Nephron (organoid): ENCODE measurements at regions not wholly inside any gene's neighbourhood (a gene's known extent, or its start where the extent isn't known, plus 50 kb on each side); places are given as distances from the start of the nearest gene placed in this dataset.
"Not testable (repeated sequence)": the region's sequence is repeated elsewhere in the genome, so short reads cannot be mapped to it uniquely, and the experiment has no call there.

Source experiments
- H3K27ac Mint-ChIP-seq, 3 experiments: 2 replicates each; pipeline ENCODE4 v1.8.0; 2020; ENCODE audit warnings: mixed read lengths in 3 of 3, mild to moderate bottlenecking in 2 of 3, moderate library complexity in 1 of 3
- H3K27me3 Mint-ChIP-seq: 2 replicates; pipeline ENCODE4 v1.8.0; 2021; ENCODE audit warnings: low read depth, mild to moderate bottlenecking, moderate library complexity, mixed read lengths
- H3K36me3 Mint-ChIP-seq: 2 replicates; pipeline ENCODE4 v1.8.0; 2020; ENCODE audit warnings: low read depth, mixed read lengths
- H3K4me1 Mint-ChIP-seq: 2 replicates; pipeline ENCODE4 v1.8.0; 2020; ENCODE audit warnings: mixed read lengths
- H3K4me3 Mint-ChIP-seq, 3 experiments: 2 replicates each; pipeline ENCODE4 v1.8.0; 2020; ENCODE audit warnings: mild to moderate bottlenecking in 3 of 3, mixed read lengths in 3 of 3, moderate library complexity in 2 of 3
- H3K9me3 Mint-ChIP-seq: 2 replicates; pipeline ENCODE4 v1.8.0; 2020; ENCODE audit warnings: mixed read lengths
- CTCF ChIP-seq, 3 experiments: fragments of 200-600 bp; sonication (generic); IDR thresholded peaks; one replicate each; pipeline ENCODE4 v1.5.0; 2021; ENCODE audit warnings: antibody characterized with exemption in 3 of 3; ENCODE audit not compliant: unreplicated experiment in 3 of 3

DNA sequence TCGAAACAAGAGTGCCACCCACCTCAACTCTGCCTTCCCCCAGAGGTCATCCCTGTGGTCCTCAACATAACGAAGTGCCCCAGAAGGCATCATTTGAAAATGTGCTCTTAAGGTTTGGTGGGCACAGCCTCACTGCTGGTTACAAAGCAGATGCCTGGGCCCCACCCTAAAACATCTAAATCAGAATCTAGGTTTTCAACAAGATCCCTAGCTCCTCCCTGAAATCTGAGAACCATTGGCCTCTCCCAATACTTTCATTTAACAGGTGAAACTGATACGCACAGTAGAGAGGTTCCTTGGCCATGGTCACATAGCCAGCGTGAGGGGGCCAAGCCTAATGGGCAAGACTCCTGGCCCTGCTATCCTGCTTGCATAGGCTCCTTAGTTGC is 376.2 kb upstream of the CLINT1 start:
- Mint-ChIP-seq H3K27me3 (no peaks in the 10 kb centered on the region), H3K4me3 (no peak overlapping the region), H3K9me3 (no peaks in the 10 kb centered on the region), H3K4me1 (peaks cover 9% of the 10 kb centered on the region), H3K27ac (no peak overlapping the region), H3K36me3 (no peaks in the 10 kb centered on the region)
- no peak for TF ChIP-seq CTCF (IDR thresholded peaks at IDR 0.05; ENCODE audit: unreplicated experiment in 3 of 3)

DNA sequence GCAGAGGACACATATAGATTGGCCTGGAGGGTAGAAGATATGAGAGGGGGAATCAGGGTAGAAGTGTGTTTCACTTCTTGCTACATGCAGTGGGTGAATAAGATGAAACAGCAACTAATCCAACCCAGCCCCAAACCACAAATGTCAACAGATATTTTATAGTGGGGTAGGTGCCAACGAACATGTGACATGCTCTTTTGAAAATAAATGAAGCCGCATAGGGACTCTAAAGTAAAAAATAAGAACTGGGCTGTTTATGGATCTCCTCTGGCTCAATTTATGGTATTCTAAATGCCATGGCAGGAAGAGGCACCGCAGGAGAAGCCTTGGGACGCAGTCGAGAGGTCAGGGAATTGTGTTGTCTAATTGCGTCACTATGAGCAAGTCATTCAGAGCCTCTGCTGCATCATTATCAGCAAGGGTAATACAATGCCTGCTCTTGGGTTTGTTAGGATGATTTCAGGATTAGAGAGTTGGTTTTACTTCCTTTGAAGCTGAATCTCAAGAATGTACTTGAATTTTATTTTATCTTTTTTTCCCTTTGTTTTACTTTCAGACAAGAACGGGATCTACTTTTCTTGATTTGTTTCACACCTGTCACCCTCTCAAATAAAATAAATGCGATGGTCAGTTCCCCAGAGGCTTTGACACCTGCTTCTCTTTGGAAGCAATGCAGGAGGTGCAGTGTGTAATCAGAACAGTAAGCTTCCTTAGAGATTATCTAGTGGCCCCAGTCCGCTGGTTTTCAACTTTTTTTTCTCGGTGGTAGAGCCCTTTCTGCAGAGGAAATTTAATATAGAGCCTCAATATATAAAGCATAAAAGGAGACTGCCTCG is 375.6 kb upstream of the CLINT1 start:
- no peaks in the 10 kb centered on the region for H3K27me3 Mint-ChIP-seq
- TF ChIP-seq CTCF (IDR thresholded peaks at IDR 0.05; ENCODE audit: unreplicated experiment in 3 of 3) = no peak
- H3K4me1 Mint-ChIP-seq = peaks cover 9% of the 10 kb centered on the region
- no peak overlapping the region for H3K27ac Mint-ChIP-seq
- no peaks in the 10 kb centered on the region for H3K36me3 Mint-ChIP-seq
- no peak overlapping the region for H3K4me3 Mint-ChIP-seq
- no peaks in the 10 kb centered on the region for H3K9me3 Mint-ChIP-seq

- H3K36me3 Mint-ChIP-seq = no peaks in the 10 kb centered on the region
- no peak for TF ChIP-seq CTCF (IDR thresholded peaks at IDR 0.05; ENCODE audit: unreplicated experiment in 3 of 3)
- no peaks in the 10 kb centered on the region for H3K9me3 Mint-ChIP-seq
- H3K27me3 Mint-ChIP-seq = no peaks in the 10 kb centered on the region
- no peak overlapping the region for H3K27ac Mint-ChIP-seq
- no peak overlapping the region for H3K4me3 Mint-ChIP-seq
- peaks cover 9% of the 10 kb centered on the region for H3K4me1 Mint-ChIP-seq
Measured at GRCh38 chr5:158233735-158234322, 374.9 kb upstream of the CLINT1 start.

DNA sequence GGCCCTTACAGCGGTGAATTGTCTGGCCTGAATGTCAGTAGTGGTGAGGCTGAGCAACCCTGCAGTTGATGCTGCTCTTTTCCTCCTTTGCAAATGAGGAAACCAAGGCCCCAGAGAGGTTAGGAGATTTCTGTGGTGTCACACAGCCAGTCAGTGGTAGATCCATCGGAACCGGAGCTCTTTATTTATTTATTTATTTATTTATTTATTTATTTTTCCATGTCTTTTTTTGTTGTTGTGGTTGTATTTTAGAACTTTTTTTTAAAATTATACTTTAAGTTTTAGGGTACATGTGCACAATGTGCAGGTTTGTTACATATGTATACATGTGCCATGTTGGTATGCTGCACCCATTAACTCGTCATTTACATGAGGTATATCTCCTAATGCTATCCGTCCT is 368.4 kb upstream of the CLINT1 start:
- not testable (repeated sequence) for H3K27me3 Mint-ChIP-seq, H3K4me1 Mint-ChIP-seq, H3K4me3 Mint-ChIP-seq, H3K27ac Mint-ChIP-seq, H3K36me3 Mint-ChIP-seq
- peaks cover 15% of the 10 kb centered on the region for H3K9me3 Mint-ChIP-seq

DNA sequence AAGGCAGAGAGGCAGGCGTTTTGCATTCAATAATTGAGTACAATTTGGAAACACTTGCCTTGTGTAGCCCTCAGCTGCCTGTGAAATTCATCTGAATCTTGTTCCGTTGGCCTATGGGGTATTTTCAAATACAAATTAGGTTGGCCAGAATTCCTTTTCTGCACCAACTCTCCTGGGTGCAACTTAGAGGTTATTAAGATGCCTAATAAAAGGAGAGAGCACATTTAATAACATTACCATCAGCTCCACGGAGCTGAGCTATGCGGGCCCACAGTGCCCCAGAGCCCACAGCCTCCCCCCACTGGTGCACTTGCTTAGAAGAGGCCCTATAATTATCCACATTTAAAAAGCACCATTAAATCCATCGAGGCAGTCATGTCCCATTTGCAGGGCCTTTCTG is 367.6 kb upstream of the CLINT1 start:
- H3K9me3 Mint-ChIP-seq = peaks cover 15% of the 10 kb centered on the region
- H3K36me3 Mint-ChIP-seq = peaks cover 3% of the 10 kb centered on the region
- H3K4me3 Mint-ChIP-seq = no peak overlapping the region
- no peak for TF ChIP-seq CTCF (IDR thresholded peaks at IDR 0.05; ENCODE audit: unreplicated experiment in 3 of 3)
- peaks cover 3% of the 10 kb centered on the region for H3K27me3 Mint-ChIP-seq
- no peak overlapping the region for H3K27ac Mint-ChIP-seq
- H3K4me1 Mint-ChIP-seq = no peaks in the 10 kb centered on the region

DNA sequence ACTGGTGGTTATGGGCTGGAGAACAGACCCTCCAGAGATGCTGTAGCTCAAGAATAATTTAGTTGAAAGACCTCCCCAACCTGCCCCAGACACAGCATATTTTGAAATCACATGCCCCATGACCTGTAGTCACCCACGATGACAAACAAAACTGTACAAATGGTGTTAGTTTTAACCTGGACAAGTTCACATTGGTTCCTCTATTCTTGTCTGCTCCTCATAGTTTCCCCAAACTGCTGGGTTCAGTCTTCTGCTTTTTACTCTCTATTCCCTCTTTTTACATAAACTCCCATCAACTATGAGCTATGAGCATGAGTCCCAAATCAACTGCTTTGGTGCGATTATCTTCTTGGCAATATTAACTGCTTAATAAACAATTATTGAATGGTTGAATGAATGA is 365.3 kb upstream of the CLINT1 start:
- Mint-ChIP-seq H3K4me1 (no peaks in the 10 kb centered on the region), H3K4me3 (no peak overlapping the region), H3K9me3 (peaks cover 15% of the 10 kb centered on the region), H3K36me3 (peaks cover 3% of the 10 kb centered on the region), H3K27me3 (peaks cover 3% of the 10 kb centered on the region), H3K27ac (no peak overlapping the region)
- no peak for TF ChIP-seq CTCF (IDR thresholded peaks at IDR 0.05; ENCODE audit: unreplicated experiment in 3 of 3)
